DND-41 (cell line): ENCODE measurements at regions not wholly inside any gene's neighbourhood (a gene's known extent, or its start where the extent isn't known, plus 50 kb on each side); places are given as distances from the start of the nearest gene placed in this dataset.

Experiments
- CTCF ChIP-seq: IDR thresholded peaks from 2 replicates; pipeline ENCODE4 v1.5.1; 2012; ENCODE audit warnings: borderline replicate concordance, low read length, moderate library complexity, mild to moderate bottlenecking; ENCODE audit not compliant: poor library complexity, severe bottlenecking; ENCODE audit errors: extremely low read depth
- EZH2 ChIP-seq: IDR thresholded peaks from 3 replicates; pipeline ENCODE4 v1.6.1; 2012; ENCODE audit warnings: borderline replicate concordance, low read depth, mild to moderate bottlenecking, moderate library complexity, low read length, inconsistent platforms; ENCODE audit not compliant: severe bottlenecking

GRCh38 chrX:68980906-68981616 is 152.2 kb downstream of the EFNB1 start:
- TF ChIP-seq CTCF, result no peak
- TF ChIP-seq EZH2, result no peak
